MM.1S (cell line): ENCODE measurements at regions not wholly inside any gene's neighbourhood (a gene's known extent, or its start where the extent isn't known, plus 50 kb on each side); places are given as distances from the start of the nearest gene placed in this dataset.

Source experiments
- CTCF ChIP-seq: fragments of 300-600 bp; sonication (generic); IDR thresholded peaks from 2 replicates; pipeline ENCODE4 v1.5.1; 2016; ENCODE audit warnings: antibody characterized with exemption, low read length, mixed read lengths
- EZH2 ChIP-seq: fragments of 300-600 bp; sonication (generic); optimal IDR thresholded peaks from 2 replicates; pipeline ENCODE3; 2017; ENCODE audit warnings: low read depth, mild to moderate bottlenecking, antibody characterized with exemption, low read length, mixed read lengths
- EZH2phosphoT487 ChIP-seq: fragments of 300-600 bp; sonication (generic); IDR thresholded peaks from 2 replicates; pipeline ENCODE4 v1.6.1; 2018; ENCODE audit warnings: antibody characterized with exemption, low read length

DNA sequence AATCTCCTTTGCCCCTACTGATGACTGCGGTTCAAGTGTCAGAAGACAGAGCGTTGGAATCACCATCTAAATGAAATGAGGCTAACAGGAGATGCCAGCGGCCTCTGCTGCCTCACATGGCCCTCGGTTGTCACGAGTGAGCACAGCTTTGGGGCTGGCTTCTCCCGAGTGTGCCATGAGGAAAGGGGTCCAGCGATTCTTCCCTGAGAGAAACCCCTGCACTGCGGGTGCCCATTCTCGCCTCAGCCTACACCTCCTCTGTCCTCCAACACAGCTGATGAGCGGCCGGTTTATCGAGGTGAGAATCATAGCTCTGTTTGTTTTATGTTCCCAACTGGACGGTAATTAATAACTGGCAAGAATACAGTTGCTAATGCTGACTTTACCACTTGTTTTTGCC lies 144.7 kb upstream of the RPS6KA2 start:
- TF ChIP-seq CTCF (no peak), EZH2 (no peak), EZH2phosphoT487 (no peak)
